Middle frontal gyrus (tissue), 1 donor: ENCODE measurements at regions not wholly inside any gene's neighbourhood (a gene's known extent, or its start where the extent isn't known, plus 50 kb on each side); places are given as distances from the start of the nearest gene placed in this dataset.
"Not testable (repeated sequence)": the region's sequence is repeated elsewhere in the genome, so short reads cannot be mapped to it uniquely, and the experiment has no call there.

Source experiments
- DNase-seq: peaks from one replicate; pipeline ENCODE4 v3.0.0-alpha.2; 2015; ENCODE audit warnings: low spot score; ENCODE audit errors: extremely low spot score

- no peak for DNase-seq
These were observed 129.5 kb upstream of the DMRT1 start for GRCh38 chr9:711761-712553.

GRCh38 chr9:712643-713042, 128.9 kb upstream of the DMRT1 start:
- DNase-seq = no peak

GRCh38 chr9:713091-713490, 128.4 kb upstream of the DMRT1 start:
- DNase-seq = no peak

- no peak for DNase-seq
These were observed 126.8 kb upstream of the DMRT1 start for GRCh38 chr9:714675-715074.

GRCh38 chr9:715300-715699, 126.2 kb upstream of the DMRT1 start:
- DNase-seq = no peak

- DNase-seq = no peak
These were observed 125.6 kb upstream of the DMRT1 start for GRCh38 chr9:715743-716400.

GRCh38 chr9:717722-718121, 123.8 kb upstream of the DMRT1 start:
- DNase-seq = no peak

- DNase-seq = no peak
These were observed 121.1 kb upstream of the DMRT1 start for GRCh38 chr9:720239-720881.

- DNase-seq = no peak
These were observed 119.0 kb upstream of the DMRT1 start for GRCh38 chr9:722388-722980.

- not testable (repeated sequence) for DNase-seq
These were observed 117.0 kb upstream of the DMRT1 start for GRCh38 chr9:724461-724860.

GRCh38 chr9:726005-726404, 115.5 kb upstream of the DMRT1 start:
- DNase-seq = no peak

- no peak for DNase-seq
These were observed 113.7 kb upstream of the DMRT1 start for GRCh38 chr9:727767-728166.

GRCh38 chr9:728535-728934, 113.0 kb upstream of the DMRT1 start:
- DNase-seq = no peak

GRCh38 chr9:731474-731873, 110.0 kb upstream of the DMRT1 start:
- no peak for DNase-seq

GRCh38 chr9:734831-735511, 106.5 kb upstream of the DMRT1 start:
- no peak for DNase-seq

- DNase-seq = no peak
These were observed 103.9 kb upstream of the DMRT1 start for GRCh38 chr9:737400-738120.

- DNase-seq = no peak
These were observed 103.1 kb upstream of the DMRT1 start for GRCh38 chr9:738209-738915.

GRCh38 chr9:739362-739761, 102.1 kb upstream of the DMRT1 start:
- DNase-seq = no peak

- no peak for DNase-seq
These were observed 101.3 kb upstream of the DMRT1 start for GRCh38 chr9:740221-740620.

GRCh38 chr9:742104-742503, 99.4 kb upstream of the DMRT1 start:
- no peak for DNase-seq
